GM18511 (cell line): ENCODE measurements at regions not wholly inside any gene's neighbourhood (a gene's known extent, or its start where the extent isn't known, plus 50 kb on each side); places are given as distances from the start of the nearest gene placed in this dataset.
"Not testable (repeated sequence)": the region's sequence is repeated elsewhere in the genome, so short reads cannot be mapped to it uniquely, and the experiment has no call there.

Experiments
- ATAC-seq: cut with Tn5 transposase; IDR thresholded peaks from one replicate; pipeline ENCODE4 v1.9.1; 2021; ENCODE audit warnings: mild to moderate bottlenecking, moderate library complexity; ENCODE audit not compliant: unreplicated experiment

DNA sequence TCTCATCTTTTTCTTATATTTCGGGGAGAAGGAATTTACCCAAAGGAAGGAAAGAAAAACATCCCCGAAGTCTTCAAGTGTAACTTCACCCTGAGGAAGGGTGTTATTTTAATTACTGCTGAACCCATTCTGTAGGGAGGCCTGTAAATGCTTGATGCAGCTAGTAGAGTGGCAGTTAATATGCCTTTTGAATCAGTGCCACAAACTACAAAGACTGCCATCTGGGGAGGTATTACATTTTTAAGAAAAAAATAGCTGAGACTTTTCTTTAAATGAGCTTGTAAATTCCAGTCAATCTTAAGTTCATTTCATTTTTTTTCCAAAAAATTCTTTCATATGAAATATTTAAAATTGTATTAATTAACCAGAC is 233.1 kb upstream of the FERD3L start:
- no peak for ATAC-seq

DNA sequence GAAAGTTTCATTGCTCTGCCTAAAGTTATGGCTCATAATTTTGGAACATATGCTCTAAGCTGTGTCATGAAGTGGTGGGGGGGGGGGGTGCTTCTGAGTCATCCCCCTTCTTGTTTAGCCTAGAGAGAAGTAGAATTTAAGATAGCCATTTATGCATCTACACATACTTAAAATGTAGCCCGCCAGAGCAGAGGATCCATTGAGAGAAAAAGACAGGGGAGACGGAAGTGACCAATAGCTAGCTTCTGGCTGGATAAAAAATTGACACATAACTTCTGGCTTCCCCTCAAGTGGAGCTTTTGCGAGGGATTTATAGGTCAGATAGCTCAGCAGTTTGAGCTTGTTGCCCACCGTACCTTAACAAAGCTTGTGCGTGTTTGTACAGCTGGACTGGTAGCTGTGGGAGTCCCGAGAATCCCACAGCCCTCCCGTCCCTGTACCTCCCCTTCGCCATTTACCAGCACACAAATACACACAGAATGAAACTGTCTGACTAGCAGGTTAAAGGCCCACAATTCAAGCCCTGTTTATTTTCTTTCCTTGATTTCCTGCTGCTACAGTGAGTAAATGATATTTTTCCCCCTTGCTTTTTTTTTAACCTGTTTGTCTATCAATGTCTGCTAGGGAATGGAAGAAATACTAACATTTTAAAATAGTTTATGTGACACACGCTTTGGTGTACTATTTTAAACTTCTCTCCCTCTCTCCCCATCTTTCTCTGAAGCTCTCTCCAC is 232.6 kb upstream of the FERD3L start:
- ATAC-seq: no peak

DNA sequence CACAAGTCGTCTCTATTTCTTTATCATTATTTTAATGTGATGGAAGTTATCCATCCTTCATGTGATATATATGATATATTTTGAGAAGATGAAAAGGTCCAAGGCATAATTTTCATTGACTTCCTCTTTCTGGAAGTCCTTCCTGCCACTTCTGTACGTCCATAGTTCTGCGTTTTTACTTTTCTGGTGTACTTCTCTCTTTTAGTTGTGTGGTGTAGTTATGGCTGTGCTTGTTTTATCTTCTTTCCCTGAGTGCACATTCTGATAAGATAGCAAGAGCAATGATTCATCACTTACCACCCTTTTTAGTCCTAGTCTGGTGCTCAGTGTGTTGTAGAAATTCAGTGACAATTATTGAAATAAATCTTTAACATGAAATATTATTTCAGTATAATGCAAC is 231.3 kb upstream of the FERD3L start:
- ATAC-seq: no peak

GRCh38 chr7:19375976-19376375 is 230.8 kb upstream of the FERD3L start:
- ATAC-seq: no peak

DNA sequence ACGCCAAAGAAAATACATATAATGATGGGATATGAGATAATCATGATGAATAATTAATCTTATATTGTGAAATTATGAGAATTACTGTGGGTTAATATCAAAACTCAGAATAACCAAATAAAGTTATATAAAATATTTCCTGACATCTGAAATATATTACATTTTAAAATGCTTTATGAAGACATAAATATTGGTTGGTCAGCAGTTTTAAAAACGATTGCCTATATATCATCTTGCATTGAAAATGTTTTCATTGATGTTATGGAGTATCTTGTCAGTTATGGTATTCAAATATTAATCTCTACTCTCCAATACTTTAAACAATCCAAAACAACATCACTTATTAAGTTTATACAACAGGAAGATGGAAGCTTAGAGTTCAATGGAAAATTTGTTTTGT is 228.1 kb upstream of the FERD3L start:
- ATAC-seq: no peak

- ATAC-seq: no peak
These were observed 224.6 kb upstream of the FERD3L start for GRCh38 chr7:19369806-19370205.

DNA sequence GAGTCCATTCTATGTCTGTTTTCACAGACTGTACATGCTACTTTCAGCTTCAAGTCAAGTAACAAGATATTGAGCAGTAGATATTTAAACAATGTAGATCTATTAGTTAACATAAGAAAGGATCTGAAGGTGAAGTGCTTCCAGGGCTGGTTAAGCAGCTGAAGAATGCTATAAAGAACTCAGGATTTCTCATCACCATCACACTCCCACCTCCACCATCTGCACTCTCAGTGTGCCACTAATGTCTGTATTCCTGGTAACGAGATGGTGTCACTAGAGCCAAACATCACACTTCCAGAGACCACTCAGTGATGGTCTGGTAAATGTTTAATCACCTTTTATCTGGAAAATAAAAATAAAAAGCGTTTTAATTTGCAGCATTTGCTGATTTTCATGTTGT is 224.0 kb upstream of the FERD3L start:
- ATAC-seq: no peak

- no peak for ATAC-seq
These were observed 223.3 kb upstream of the FERD3L start for GRCh38 chr7:19368491-19368925.

DNA sequence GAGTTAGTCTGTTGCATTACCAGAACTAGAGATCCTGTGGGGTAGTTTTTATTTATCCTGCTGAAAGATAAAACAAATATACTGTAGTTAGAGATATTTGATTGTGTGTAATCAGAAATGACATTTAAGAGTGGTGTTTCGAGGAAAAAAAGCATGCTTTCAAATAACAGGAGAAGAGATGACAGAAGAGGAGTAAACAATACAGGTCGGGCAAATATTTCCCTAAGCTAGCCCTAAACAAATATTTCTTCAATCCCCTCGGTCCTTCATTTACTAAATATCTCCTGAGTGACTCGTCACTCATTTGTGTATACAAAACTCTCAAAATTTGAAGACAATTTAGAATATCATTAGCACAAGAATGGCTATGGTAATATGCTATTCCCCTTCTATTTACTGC is 219.7 kb upstream of the FERD3L start:
- ATAC-seq: no peak

GRCh38 chr7:19362099-19362498 is 216.9 kb upstream of the FERD3L start:
- ATAC-seq: no peak

GRCh38 chr7:19353180-19353579 is 208.0 kb upstream of the FERD3L start:
- ATAC-seq: no peak

DNA sequence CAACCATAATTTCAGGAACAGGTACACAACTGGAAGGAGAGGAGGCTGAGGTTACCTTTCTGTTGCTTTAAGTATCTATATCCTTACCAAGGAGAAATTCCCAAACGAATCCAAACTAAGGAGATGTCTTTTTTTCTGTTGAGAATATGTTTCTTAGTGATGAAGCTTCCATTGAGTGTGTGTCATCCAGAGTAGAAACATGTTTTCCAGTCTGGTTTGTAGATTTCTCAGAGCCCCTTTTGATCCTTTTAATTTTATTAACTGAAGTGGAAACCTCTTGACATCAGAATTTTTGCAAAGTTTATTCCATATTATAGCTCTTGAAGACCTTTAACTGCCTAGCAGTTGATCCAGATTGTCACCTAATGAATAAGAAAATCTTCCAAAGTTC is 207.1 kb upstream of the FERD3L start:
- ATAC-seq: no peak

DNA sequence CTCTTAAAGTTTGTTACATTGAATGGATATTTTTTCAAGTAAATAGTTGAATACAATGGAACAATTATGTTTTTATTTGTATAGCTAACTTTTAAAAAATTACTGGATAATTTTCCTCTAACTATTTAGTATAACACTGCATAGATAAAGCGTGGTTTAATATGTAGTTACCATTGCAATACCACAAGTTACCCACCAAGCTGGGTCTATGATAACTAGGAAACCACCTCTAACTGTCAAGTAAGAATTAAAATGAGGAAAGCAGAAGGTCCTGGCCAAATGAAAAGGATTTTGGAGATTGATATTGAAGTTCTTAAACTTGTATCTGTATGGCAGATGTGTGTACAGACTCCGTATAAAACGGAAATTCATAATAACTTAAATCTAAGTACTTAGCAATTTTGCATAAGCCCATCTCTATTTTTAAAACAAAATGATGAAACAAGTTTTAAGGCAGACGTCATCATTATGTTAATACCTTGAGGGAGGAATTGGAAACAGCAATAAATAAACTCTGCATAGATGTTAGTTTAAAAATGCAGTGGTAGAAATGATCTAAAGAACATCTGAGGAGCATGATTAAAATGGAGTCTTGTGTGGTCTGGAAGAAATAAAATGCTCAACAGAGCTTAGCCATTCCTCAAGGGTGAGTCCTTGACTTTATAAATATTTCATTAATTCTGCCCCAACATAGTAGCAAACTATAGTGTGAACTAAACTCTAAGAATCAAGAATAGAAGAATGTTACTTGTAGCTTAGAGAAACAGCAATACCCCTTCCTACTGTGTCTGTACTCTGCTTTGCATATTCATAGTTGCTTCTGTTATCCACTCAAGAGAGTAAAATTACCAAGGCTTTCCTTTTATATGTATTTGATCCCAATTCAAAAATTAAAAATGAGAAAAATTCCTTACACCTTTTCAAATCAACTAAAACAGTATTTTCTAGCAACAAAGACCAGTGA is 206.4 kb upstream of the FERD3L start:
- ATAC-seq: no peak

DNA sequence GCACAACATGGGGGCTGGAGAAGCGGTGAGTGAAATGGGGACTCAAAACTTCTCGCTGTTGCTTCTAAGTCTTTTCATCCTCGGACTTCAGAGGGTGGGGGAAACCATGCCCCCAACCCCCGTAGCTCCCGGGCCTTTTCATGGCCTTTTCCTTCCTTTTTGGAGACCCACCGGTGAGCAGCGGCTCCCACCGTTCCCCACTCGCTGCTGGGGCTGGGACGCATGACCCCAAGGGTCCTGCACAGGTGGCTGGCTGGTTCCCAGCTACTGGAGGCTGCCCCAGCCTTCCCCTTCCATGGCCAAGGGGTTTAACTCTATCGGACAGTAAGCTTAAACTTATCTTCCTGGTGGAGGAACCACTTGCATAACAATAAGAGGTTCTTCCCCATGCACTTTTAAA is 194.3 kb upstream of the FERD3L start:
- ATAC-seq: no peak

- ATAC-seq: not testable (repeated sequence)
These were observed 193.3 kb upstream of the FERD3L start for GRCh38 chr7:19338512-19338911.

GRCh38 chr7:19336836-19337383 is 191.7 kb upstream of the FERD3L start:
- no peak for ATAC-seq

DNA sequence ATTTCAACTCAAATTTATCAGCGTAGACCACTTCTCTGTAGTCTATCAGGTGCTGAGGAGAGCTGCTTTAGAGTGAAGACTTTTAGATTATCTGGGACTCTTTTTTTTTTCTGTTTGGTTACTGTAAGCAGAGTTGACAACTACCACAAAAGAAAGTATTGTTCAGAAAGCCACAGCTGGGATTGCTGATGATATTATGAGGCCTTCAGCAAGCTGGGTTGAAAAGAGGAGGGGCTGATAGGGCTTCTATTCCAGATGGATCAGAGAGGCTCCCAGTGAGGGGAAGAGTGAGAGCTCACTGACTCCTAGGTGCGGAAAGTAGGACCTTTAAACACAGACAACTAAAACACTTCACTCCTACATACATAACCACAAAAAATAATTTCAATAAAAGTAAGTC is 188.5 kb upstream of the FERD3L start:
- ATAC-seq: no peak

DNA sequence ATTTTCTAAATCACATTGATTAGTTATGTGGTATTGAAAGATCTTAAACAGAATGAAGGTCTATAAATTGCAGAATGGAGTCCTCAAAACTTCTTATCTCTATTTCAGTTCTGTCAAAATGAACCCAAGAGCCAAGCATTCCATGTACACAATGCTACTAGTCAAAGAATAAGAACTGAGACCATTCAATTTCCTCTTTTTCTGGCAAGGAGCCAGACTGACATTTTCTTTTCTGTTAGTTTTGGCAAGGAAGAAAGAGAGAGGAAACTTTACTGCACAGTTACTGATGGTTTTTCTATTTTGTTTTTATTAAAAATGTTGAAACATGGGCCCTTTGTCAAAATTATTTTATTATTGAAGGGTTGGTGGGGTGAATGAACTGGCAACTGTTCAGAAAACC is 181.8 kb upstream of the FERD3L start:
- no peak for ATAC-seq

DNA sequence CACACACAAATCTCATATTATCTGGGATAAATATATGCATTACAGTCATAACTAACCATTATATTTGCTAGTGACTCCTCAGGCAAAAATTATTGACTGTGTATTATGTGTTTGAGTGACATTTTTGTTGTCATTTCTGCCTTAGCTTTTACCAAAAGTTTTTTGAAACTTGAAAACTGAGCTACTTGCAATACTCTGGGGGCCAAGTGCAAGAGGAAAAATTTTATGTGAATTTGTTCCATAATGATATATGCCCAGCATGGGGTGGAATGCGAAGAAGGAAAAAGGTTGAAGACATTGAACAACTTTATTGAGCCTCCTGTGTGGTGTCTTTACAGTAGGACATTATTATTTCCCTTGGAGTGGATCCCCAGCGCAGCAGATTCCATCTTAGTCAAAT is 176.8 kb upstream of the FERD3L start:
- no peak for ATAC-seq

DNA sequence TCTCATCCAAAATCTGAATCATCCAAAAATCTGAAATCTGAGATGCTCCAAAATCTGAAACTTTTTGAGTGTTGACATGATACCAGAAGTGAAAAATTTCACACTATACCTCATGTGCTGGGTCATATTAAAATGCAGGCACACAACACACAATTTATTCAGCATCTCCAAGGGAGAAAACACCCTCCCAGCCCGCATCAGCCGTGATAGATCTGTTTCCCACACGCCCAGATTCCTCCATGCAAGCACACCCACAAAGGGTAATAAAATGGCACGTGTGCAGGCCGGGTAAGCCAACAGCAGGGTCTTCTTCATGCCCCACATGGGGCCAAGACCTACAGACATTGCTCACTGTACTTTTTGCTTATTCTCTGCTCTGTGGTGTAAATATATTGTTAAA is 173.1 kb upstream of the FERD3L start:
- ATAC-seq: no peak

- no peak for ATAC-seq
These were observed 172.2 kb upstream of the FERD3L start for GRCh38 chr7:19317461-19317860.

GRCh38 chr7:19312416-19312815 is 167.2 kb upstream of the FERD3L start:
- ATAC-seq: no peak
